ENCODE measurements at regions not wholly inside any gene's neighbourhood (a gene's known extent, or its start where the extent isn't known, plus 50 kb on each side); places are given as distances from the start of the nearest gene placed in this dataset.

DNA sequence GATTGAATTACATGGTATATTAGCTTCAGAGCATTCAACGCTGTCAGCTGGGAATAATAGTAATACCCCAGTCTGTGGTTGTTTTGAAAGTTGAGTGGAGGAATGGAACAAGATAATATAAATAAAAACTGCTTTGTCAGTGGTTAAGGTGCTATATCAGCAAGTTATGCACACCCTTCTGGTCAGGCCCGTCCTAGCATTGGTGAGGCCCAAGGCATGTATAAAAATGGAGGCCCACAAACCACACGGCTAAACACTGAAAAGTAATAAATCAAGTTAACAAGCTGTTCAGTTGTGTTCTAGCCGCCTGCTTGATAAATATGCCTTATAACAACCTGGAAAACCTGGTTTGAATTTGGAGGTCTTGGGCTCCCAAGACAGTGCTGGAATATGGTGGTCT is 77.4 kb downstream of the PSMG1 start (continued):
- no peak for TF ChIP-seq YY1 (IDR thresholded peaks at IDR 0.05; ENCODE audit: low read depth, low read length)
- no peak for TF ChIP-seq SP1 (IDR thresholded peaks at IDR 0.05; ENCODE audit: low read depth, low read length)
- TF ChIP-seq BMI1 (IDR thresholded peaks at IDR 0.05; ENCODE audit: borderline replicate concordance) = no peak
- no peak for TF ChIP-seq NBN (IDR thresholded peaks at IDR 0.05)
- TF ChIP-seq ZZZ3 (IDR thresholded peaks at IDR 0.05; ENCODE audit: control insufficient read depth, insufficient read length, low read depth) = no peak
- TF ChIP-seq RAD21 (IDR thresholded peaks at IDR 0.05; ENCODE audit: insufficient read depth, low read depth, low read length) = no peak

DNA sequence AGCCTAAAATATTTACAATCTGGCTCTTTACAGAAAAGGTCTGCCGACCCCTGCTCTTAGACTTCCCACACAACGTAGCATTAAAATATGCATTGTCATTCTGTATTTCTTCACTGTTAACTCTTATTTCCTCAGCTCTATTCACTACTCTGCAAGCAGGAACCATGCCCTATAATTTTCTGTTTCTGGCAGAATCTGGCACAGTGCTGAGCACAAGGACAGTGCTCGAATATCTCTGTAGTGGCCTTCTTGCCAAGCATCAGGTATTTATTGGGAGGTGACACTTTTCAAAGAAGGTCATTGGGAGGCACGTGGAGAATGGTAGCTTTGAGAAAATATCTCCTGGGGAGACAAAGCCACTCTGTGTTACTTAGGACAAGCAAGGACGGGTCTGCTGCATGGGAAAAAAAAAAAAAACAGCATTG is 77.9 kb downstream of the PSMG1 start:
- no peak for ATAC-seq
- H2AFZ ChIP-seq (ENCODE audit: control insufficient read depth, low read depth, low read length) = no peak overlapping the region
- H3K4me2 ChIP-seq (ENCODE audit: control insufficient read depth, insufficient read depth) = no peak overlapping the region
- H3K9ac ChIP-seq (ENCODE audit: control insufficient read depth, insufficient read depth, low read length) = no peak overlapping the region
- no peaks in the 10 kb centered on the region for H3K79me2 ChIP-seq (ENCODE audit: control insufficient read depth, insufficient read depth, low read length)
- no peaks in the 10 kb centered on the region for H3K36me3 ChIP-seq (ENCODE audit: control insufficient read depth in 2 of 2, insufficient read depth in 2 of 2, low read length in 1 of 2)
- no peak for TF ChIP-seq SPI1 (IDR thresholded peaks at IDR 0.05; ENCODE audit: borderline replicate concordance, insufficient read depth, low read depth, low read length)
- no peak for TF ChIP-seq TCF7 (IDR thresholded peaks at IDR 0.05; ENCODE audit: borderline replicate concordance)
- TF ChIP-seq, protein P1, sequence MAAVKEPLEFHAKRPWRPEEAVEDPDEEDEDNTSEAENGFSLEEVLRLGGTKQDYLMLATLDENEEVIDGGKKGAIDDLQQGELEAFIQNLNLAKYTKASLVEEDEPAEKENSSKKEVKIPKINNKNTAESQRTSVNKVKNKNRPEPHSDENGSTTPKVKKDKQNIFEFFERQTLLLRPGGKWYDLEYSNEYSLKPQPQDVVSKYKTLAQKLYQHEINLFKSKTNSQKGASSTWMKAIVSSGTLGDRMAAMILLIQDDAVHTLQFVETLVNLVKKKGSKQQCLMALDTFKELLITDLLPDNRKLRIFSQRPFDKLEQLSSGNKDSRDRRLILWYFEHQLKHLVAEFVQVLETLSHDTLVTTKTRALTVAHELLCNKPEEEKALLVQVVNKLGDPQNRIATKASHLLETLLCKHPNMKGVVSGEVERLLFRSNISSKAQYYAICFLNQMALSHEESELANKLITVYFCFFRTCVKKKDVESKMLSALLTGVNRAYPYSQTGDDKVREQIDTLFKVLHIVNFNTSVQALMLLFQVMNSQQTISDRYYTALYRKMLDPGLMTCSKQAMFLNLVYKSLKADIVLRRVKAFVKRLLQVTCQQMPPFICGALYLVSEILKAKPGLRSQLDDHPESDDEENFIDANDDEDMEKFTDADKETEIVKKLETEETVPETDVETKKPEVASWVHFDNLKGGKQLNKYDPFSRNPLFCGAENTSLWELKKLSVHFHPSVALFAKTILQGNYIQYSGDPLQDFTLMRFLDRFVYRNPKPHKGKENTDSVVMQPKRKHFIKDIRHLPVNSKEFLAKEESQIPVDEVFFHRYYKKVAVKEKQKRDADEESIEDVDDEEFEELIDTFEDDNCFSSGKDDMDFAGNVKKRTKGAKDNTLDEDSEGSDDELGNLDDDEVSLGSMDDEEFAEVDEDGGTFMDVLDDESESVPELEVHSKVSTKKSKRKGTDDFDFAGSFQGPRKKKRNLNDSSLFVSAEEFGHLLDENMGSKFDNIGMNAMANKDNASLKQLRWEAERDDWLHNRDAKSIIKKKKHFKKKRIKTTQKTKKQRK (IDR thresholded peaks at IDR 0.05; ENCODE audit: low read depth, low read length) = no peak
- TF ChIP-seq TARDBP (IDR thresholded peaks at IDR 0.05; ENCODE audit: borderline replicate concordance) = no peak
- TF ChIP-seq, protein P2, sequence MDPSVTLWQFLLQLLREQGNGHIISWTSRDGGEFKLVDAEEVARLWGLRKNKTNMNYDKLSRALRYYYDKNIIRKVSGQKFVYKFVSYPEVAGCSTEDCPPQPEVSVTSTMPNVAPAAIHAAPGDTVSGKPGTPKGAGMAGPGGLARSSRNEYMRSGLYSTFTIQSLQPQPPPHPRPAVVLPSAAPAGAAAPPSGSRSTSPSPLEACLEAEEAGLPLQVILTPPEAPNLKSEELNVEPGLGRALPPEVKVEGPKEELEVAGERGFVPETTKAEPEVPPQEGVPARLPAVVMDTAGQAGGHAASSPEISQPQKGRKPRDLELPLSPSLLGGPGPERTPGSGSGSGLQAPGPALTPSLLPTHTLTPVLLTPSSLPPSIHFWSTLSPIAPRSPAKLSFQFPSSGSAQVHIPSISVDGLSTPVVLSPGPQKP (IDR thresholded peaks at IDR 0.05; ENCODE audit: low read depth, low read length) = no peak
- TF ChIP-seq TAF1 (IDR thresholded peaks at IDR 0.05; ENCODE audit: borderline replicate concordance, low read depth, low read length) = no peak
- H3K9me3 ChIP-seq (replicated peaks; ENCODE audit: control insufficient read depth, insufficient read depth, low read length) = no peaks in the 10 kb centered on the region
- RAD21 ChIA-PET (ENCODE audit: unreplicated experiment) = interaction anchor here (1.2 kb wide), 1 partner anchor 91 kb away, joined by 3 read pairs; no protein-coding TSS in a partner anchor
- SMC1A ChIA-PET (ENCODE audit: uncharacterized antibody, unreplicated experiment) = interaction anchor here (1.2 kb wide), 1 partner anchor 33 kb away, joined by 3 read pairs; no protein-coding TSS in a partner anchor
- no peak for FAIRE-seq
- H3K4me1 ChIP-seq (ENCODE audit: control insufficient read depth, insufficient read depth, low read length) = no peaks in the 10 kb centered on the region
- H4K20me1 ChIP-seq (ENCODE audit: control insufficient read depth, insufficient read depth) = no peaks in the 10 kb centered on the region
- H3K4me3 ChIP-seq = no peak overlapping the region
- no peaks in the 10 kb centered on the region; a peak in 2 of 4 replicates for H3K27me3 ChIP-seq (replicated peaks in 1 of 2; ENCODE audit: control insufficient read depth in 2 of 2, insufficient read depth in 2 of 2, low read length in 1 of 2)
- whole genome bisulfite sequencing (ENCODE audit: insufficient coverage, insufficient replicate concordance, low lambda C conversion rate, missing lambda C conversion rate) = 0% methylated on average over 5 of the region's 5 CpGs
- DNase-seq (ENCODE audit: low read depth, low spot score) = no peak
- H3K27ac ChIP-seq (ENCODE audit: control insufficient read depth, insufficient read depth) = no peak overlapping the region
- BruUV-seq (replicated peaks) = no TSS peak
- CTCF ChIA-PET = no interaction called here
- intact Hi-C loops (cut with micrococcal nuclease; ENCODE audit: unreplicated experiment) = no loop called here
- POLR2A ChIA-PET = no interaction called here
- in situ Hi-C loops (cut with MboI) = no loop called here

All from GM12878 (cell line).